HEK293T (cell line): ENCODE measurements at regions not wholly inside any gene's neighbourhood (a gene's known extent, or its start where the extent isn't known, plus 50 kb on each side); places are given as distances from the start of the nearest gene placed in this dataset.

ENCODE experiments used
- CTCF ChIA-PET: fragments of 350-600 bp; formaldehyde crosslinking; extraction: SDS; loops from one replicate; lab custom pipeline; 2021; ENCODE audit warnings: antibody characterized with exemption, inconsistent platforms; lab: Yijun Ruan, JAX
- POLR2A ChIA-PET: fragments of 350-600 bp; formaldehyde crosslinking; extraction: SDS; loops from one replicate; lab custom pipeline; 2020; ENCODE audit warnings: antibody characterized with exemption, inconsistent platforms; lab: Yijun Ruan, JAX
- DNase-seq: peaks from one replicate; pipeline ENCODE4 v3.0.0; 2012; ENCODE audit warnings: mixed read lengths; ENCODE audit errors: extremely low spot score
- ARNT ChIP-seq: fragments of 450-650 bp; IDR thresholded peaks from 2 replicates; pipeline ENCODE4 v1.6.1; 2017; ENCODE audit warnings: mild to moderate bottlenecking
- BHLHE40 ChIP-seq: fragments of 450-650 bp; IDR thresholded peaks from 2 replicates; pipeline ENCODE4 v1.6.1; 2016; ENCODE audit warnings: mild to moderate bottlenecking, moderate library complexity, borderline replicate concordance
- CTBP1 ChIP-seq: fragments of 450-650 bp; IDR thresholded peaks from 2 replicates; pipeline ENCODE4 v1.6.1; 2016; ENCODE audit warnings: borderline replicate concordance
- ELF4 ChIP-seq: fragments of 450-650 bp; IDR thresholded peaks from 2 replicates; pipeline ENCODE4 v1.6.1; 2017; ENCODE audit warnings: antibody characterized with exemption
- FOXA1 ChIP-seq: fragments of 450-650 bp; IDR thresholded peaks from 2 replicates; pipeline ENCODE4 v1.6.1; 2016; ENCODE audit warnings: mild to moderate bottlenecking
- FOXK2 ChIP-seq: fragments of 450-650 bp; IDR thresholded peaks from 2 replicates; pipeline ENCODE4 v1.6.1; 2016; ENCODE audit warnings: mild to moderate bottlenecking
- FOXM1 ChIP-seq: fragments of 450-650 bp; IDR thresholded peaks from 2 replicates; pipeline ENCODE4 v1.6.1; 2017; ENCODE audit warnings: mild to moderate bottlenecking, borderline replicate concordance
- HDGF ChIP-seq: fragments of 450-650 bp; IDR thresholded peaks from 2 replicates; pipeline ENCODE4 v1.6.1; 2017; ENCODE audit warnings: antibody characterized with exemption, borderline replicate concordance
- L3MBTL2 ChIP-seq: fragments of 450-650 bp; conservative IDR thresholded peaks from 2 replicates; pipeline ENCODE4 v1.6.1; 2016; ENCODE audit warnings: mild to moderate bottlenecking
- LEF1 ChIP-seq: fragments of 450-650 bp; IDR thresholded peaks from 2 replicates; pipeline ENCODE4 v1.6.1; 2017; ENCODE audit warnings: mild to moderate bottlenecking, borderline replicate concordance
- NFRKB ChIP-seq: fragments of 450-650 bp; IDR thresholded peaks from 2 replicates; pipeline ENCODE4 v1.6.1; 2016; ENCODE audit warnings: mild to moderate bottlenecking, moderate library complexity
- PKNOX1 ChIP-seq: fragments of 450-650 bp; IDR thresholded peaks from 2 replicates; pipeline ENCODE4 v1.6.1; 2016
- SP1 ChIP-seq: fragments of 450-650 bp; IDR thresholded peaks from 2 replicates; pipeline ENCODE4 v1.6.1; 2017
- SUZ12 ChIP-seq: fragments of 450-650 bp; IDR thresholded peaks from 2 replicates; pipeline ENCODE4 v1.6.1; 2016; ENCODE audit warnings: mild to moderate bottlenecking
- TARDBP ChIP-seq: fragments of 450-650 bp; IDR thresholded peaks from 2 replicates; pipeline ENCODE4 v1.6.1; 2016
- ZNF384 ChIP-seq: fragments of 450-650 bp; IDR thresholded peaks from 2 replicates; pipeline ENCODE4 v1.6.1; 2016

- DNase-seq = no peak
- no peak for TF ChIP-seq ELF4
- no peak for TF ChIP-seq TARDBP
- no peak for TF ChIP-seq ZNF384
- no peak for TF ChIP-seq PKNOX1
- TF ChIP-seq NFRKB = no peak
- TF ChIP-seq CTBP1 = no peak
- no peak for TF ChIP-seq FOXK2
- TF ChIP-seq SP1 = no peak
- ChIA-PET CTCF (no interaction called here), POLR2A (no interaction called here)
Observed at GRCh38 chr9:84573083-84573482, 96.4 kb upstream of the NTRK2 start.

GRCh38 chr9:84575705-84576104 lies 93.8 kb upstream of the NTRK2 start:
- CTCF ChIA-PET = interaction anchor here (0.6 kb wide), 1 partner anchor 58 kb away, joined by 4 read pairs; no protein-coding TSS in a partner anchor
- POLR2A ChIA-PET = no interaction called here
- TF ChIP-seq ARNT (no peak), CTBP1 (no peak), ELF4 (no peak), L3MBTL2 (no peak), SP1 (no peak), PKNOX1 (no peak), ZNF384 (no peak), SUZ12 (no peak), FOXK2 (no peak), HDGF (no peak), TARDBP (no peak), LEF1 (no peak), BHLHE40 (no peak), FOXM1 (no peak), NFRKB (no peak)
- DNase-seq = no peak

- ChIA-PET CTCF (no interaction called here), POLR2A (no interaction called here)
- DNase-seq = no peak
- TF ChIP-seq SP1 = no peak
- no peak for TF ChIP-seq FOXA1
- TF ChIP-seq SUZ12 = no peak
- TF ChIP-seq TARDBP = no peak
- no peak for TF ChIP-seq ZNF384
- no peak for TF ChIP-seq ARNT
- no peak for TF ChIP-seq LEF1
- no peak for TF ChIP-seq ELF4
- no peak for TF ChIP-seq HDGF
- TF ChIP-seq PKNOX1 = no peak
- no peak for TF ChIP-seq CTBP1
Observed at GRCh38 chr9:84583866-84584265, 85.7 kb upstream of the NTRK2 start.

GRCh38 chr9:84586662-84587061 lies 82.9 kb upstream of the NTRK2 start:
- CTCF ChIA-PET = no interaction called here
- TF ChIP-seq FOXK2 = no peak
- TF ChIP-seq ELF4 = no peak
- no peak for TF ChIP-seq SP1
- TF ChIP-seq TARDBP = no peak
- TF ChIP-seq FOXM1 = no peak
- no peak for TF ChIP-seq BHLHE40
- TF ChIP-seq ARNT = no peak
- no peak for TF ChIP-seq PKNOX1
- TF ChIP-seq ZNF384 = no peak
- TF ChIP-seq HDGF = no peak

GRCh38 chr9:84587153-84587552 lies 82.4 kb upstream of the NTRK2 start:
- TF ChIP-seq PKNOX1 (no peak), FOXA1 (no peak), ELF4 (no peak), TARDBP (no peak), CTBP1 (no peak), LEF1 (no peak), ARNT (no peak)

More at GRCh38 chr9:84586662-84587061, 82.9 kb upstream of the NTRK2 start:
- no peak for DNase-seq
- POLR2A ChIA-PET = no interaction called here

GRCh38 chr9:84589542-84589941 lies 80.0 kb upstream of the NTRK2 start:
- no peak for TF ChIP-seq ARNT
- no peak for TF ChIP-seq FOXK2
- no peak for TF ChIP-seq FOXM1
- TF ChIP-seq BHLHE40 = no peak
- TF ChIP-seq ELF4 = no peak
- no peak for TF ChIP-seq SP1
- no peak for TF ChIP-seq HDGF
- TF ChIP-seq LEF1 = no peak
- TF ChIP-seq PKNOX1 = no peak
- no peak for TF ChIP-seq CTBP1
- TF ChIP-seq NFRKB = no peak
- no peak for TF ChIP-seq L3MBTL2
- no peak for DNase-seq
- ChIA-PET POLR2A (no interaction called here), CTCF (no interaction called here)

More at GRCh38 chr9:84587153-84587552, 82.4 kb upstream of the NTRK2 start:
- no peak for DNase-seq
- ChIA-PET CTCF (no interaction called here), POLR2A (no interaction called here)
